IMR-90 (cell line): ENCODE measurements at regions not wholly inside any gene's neighbourhood (a gene's known extent, or its start where the extent isn't known, plus 50 kb on each side); places are given as distances from the start of the nearest gene placed in this dataset.

Source experiments
- ATAC-seq: fragments of 200-7000 bp; cut with Tn5 transposase; 2 replicates; pipeline ENCODE4 v1.9.1; 2020; ENCODE audit warnings: low read depth, mild to moderate bottlenecking, moderate library complexity
- BruUV-seq: library from RNA; stranded (reverse); fragments of 400-500 nt; replicated peaks from 2 replicates; lab custom pipeline; 2021; lab: Mats Ljungman, UMichigan
- CTCF ChIA-PET: fragments of 300-600 bp; formaldehyde crosslinking; extraction: SDS; loops from one replicate; lab custom pipeline; 2021; ENCODE audit warnings: antibody characterized with exemption; lab: Yijun Ruan, JAX
- POLR2A ChIA-PET: fragments of 300-600 bp; sonication (Branson Sonifier 250); formaldehyde crosslinking; loops from one replicate; lab custom pipeline; 2022; ENCODE audit warnings: antibody characterized with exemption; ENCODE audit not compliant: unreplicated experiment; lab: Charles Lee
- DNase-seq: peaks from one replicate; pipeline ENCODE4 v3.0.0; 2013
- H2AFZ ChIP-seq: replicated peaks from 2 replicates; pipeline ENCODE3; 2013; ENCODE audit warnings: low read length, mild to moderate bottlenecking; ENCODE audit not compliant: poor library complexity
- H2AK5ac ChIP-seq: 2 replicates; pipeline ENCODE4 v1.6.1; 2013; ENCODE audit warnings: low read depth, low read length, inconsistent platforms
- H2AK9ac ChIP-seq: replicated peaks from 2 replicates; pipeline ENCODE3; 2013; ENCODE audit warnings: mild to moderate bottlenecking, low read depth, low read length, moderate library complexity; ENCODE audit not compliant: poor library complexity
- H2BK120ac ChIP-seq: 2 replicates; pipeline ENCODE4 v1.6.1; 2013; ENCODE audit warnings: low read depth, low read length, inconsistent platforms
- H2BK15ac ChIP-seq: 3 replicates; pipeline ENCODE4 v1.6.1; 2013; ENCODE audit warnings: low read depth, low read length, inconsistent platforms
- H2BK20ac ChIP-seq: 2 replicates; pipeline ENCODE4 v1.6.1; 2013; ENCODE audit warnings: low read depth, mild to moderate bottlenecking, inconsistent platforms, low read length, moderate library complexity
- H2BK5ac ChIP-seq: 2 replicates; pipeline ENCODE4 v1.6.1; 2013; ENCODE audit warnings: mild to moderate bottlenecking, low read depth, low read length, inconsistent platforms; ENCODE audit not compliant: poor library complexity, severe bottlenecking
- H3K14ac ChIP-seq: replicated peaks from 2 replicates; pipeline ENCODE4 v1.6.1; 2013; ENCODE audit warnings: low read depth, low read length, inconsistent platforms
- H3K18ac ChIP-seq: 2 replicates; pipeline ENCODE4 v1.6.1; 2013; ENCODE audit warnings: low read depth, low read length, control low read depth
- H3K23ac ChIP-seq: 2 replicates; pipeline ENCODE4 v1.6.1; 2013; ENCODE audit warnings: low read depth, low read length, inconsistent platforms
- H3K27ac ChIP-seq: 2 replicates; pipeline ENCODE4 v1.5.1; 2013; ENCODE audit warnings: mild to moderate bottlenecking, control low read depth, low read length; ENCODE audit not compliant: insufficient read depth
- H3K27me3 ChIP-seq: 2 replicates; pipeline ENCODE4 v1.6.1; 2013; ENCODE audit warnings: low read length; ENCODE audit not compliant: control insufficient read depth, insufficient read depth
- H3K36me3 ChIP-seq: 2 replicates; pipeline ENCODE4 v1.6.1; 2013; ENCODE audit warnings: low read length, mixed read lengths; ENCODE audit not compliant: control insufficient read depth, insufficient read depth
- H3K4ac ChIP-seq: 2 replicates; pipeline ENCODE4 v1.6.1; 2013; ENCODE audit warnings: low read depth, low read length, inconsistent platforms
- H3K4me1 ChIP-seq: 2 replicates; pipeline ENCODE4 v1.6.1; 2013; ENCODE audit warnings: low read length, mixed read lengths; ENCODE audit not compliant: control insufficient read depth, insufficient read depth
- H3K4me2 ChIP-seq: 2 replicates; pipeline ENCODE4 v1.6.1; 2013; ENCODE audit warnings: low read depth, mild to moderate bottlenecking, control low read depth, low read length, moderate library complexity
- H3K4me3 ChIP-seq: 2 replicates; pipeline ENCODE4 v1.5.1; 2013; ENCODE audit warnings: low read depth, mild to moderate bottlenecking, control low read depth, low read length, moderate library complexity; ENCODE audit not compliant: insufficient read depth
- H3K56ac ChIP-seq: 2 replicates; pipeline ENCODE4 v1.6.1; 2013; ENCODE audit warnings: low read length, inconsistent platforms; ENCODE audit not compliant: insufficient read depth; ENCODE audit errors: extremely low read depth
- H3K79me1 ChIP-seq, 2 experiments: 2 replicates each; pipeline ENCODE4 v1.6.1; 2013; ENCODE audit warnings: low read length in 2 of 2, inconsistent platforms in 1 of 2, low read depth in 1 of 2
- H3K9ac ChIP-seq: 2 replicates; pipeline ENCODE4 v1.6.1; 2013; ENCODE audit warnings: low read depth, low read length, control low read depth
- H3K9me1 ChIP-seq: 2 replicates; pipeline ENCODE4 v1.6.1; 2013; ENCODE audit warnings: low read length, inconsistent platforms; ENCODE audit not compliant: insufficient read depth
- H3K9me3 ChIP-seq: 2 replicates; pipeline ENCODE4 v1.6.1; 2013; ENCODE audit warnings: low read length; ENCODE audit not compliant: control insufficient read depth, insufficient read depth
- H4K20me1 ChIP-seq: 2 replicates; pipeline ENCODE4 v1.6.1; 2013; ENCODE audit warnings: low read length, inconsistent platforms; ENCODE audit not compliant: insufficient read depth
- H4K5ac ChIP-seq: 2 replicates; pipeline ENCODE4 v1.6.1; 2013; ENCODE audit warnings: mild to moderate bottlenecking, low read depth, low read length, control low read depth
- H4K8ac ChIP-seq, 2 experiments: 2 replicates each; pipeline ENCODE4 v1.6.1; 2013; ENCODE audit warnings: low read depth in 2 of 2, low read length in 2 of 2, control low read depth in 1 of 2, inconsistent platforms in 1 of 2
- H4K91ac ChIP-seq: 2 replicates; pipeline ENCODE4 v1.6.1; 2013; ENCODE audit warnings: low read depth, low read length, inconsistent platforms; ENCODE audit not compliant: insufficient read depth
- BHLHE40 ChIP-seq: fragments of 150-350 bp; IDR thresholded peaks from 2 replicates; pipeline ENCODE4 v1.6.1; 2016; ENCODE audit warnings: mild to moderate bottlenecking, low read depth, low read length
- CHD1 ChIP-seq: IDR thresholded peaks from 2 replicates; pipeline ENCODE4 v1.6.1; 2012; ENCODE audit warnings: low read depth, low read length, improper control_type of control experiment
- MAZ ChIP-seq: IDR thresholded peaks from 2 replicates; pipeline ENCODE4 v1.6.1; 2012; ENCODE audit warnings: low read depth, mild to moderate bottlenecking, low read length, improper control_type of control experiment, moderate library complexity, borderline replicate concordance
- POLR2A ChIP-seq: IDR thresholded peaks from 2 replicates; pipeline ENCODE4 v1.6.1; 2012; ENCODE audit warnings: mild to moderate bottlenecking, low read depth, low read length
- RAD21 ChIP-seq: IDR thresholded peaks from 2 replicates; pipeline ENCODE4 v1.6.1; 2012; ENCODE audit warnings: low read length, improper control_type of control experiment
- RCOR1 ChIP-seq: IDR thresholded peaks from 2 replicates; pipeline ENCODE4 v1.6.1; 2012; ENCODE audit warnings: mild to moderate bottlenecking, low read length, improper control_type of control experiment; ENCODE audit not compliant: insufficient replicate concordance
- RFX5 ChIP-seq: IDR thresholded peaks from 2 replicates; pipeline ENCODE4 v1.8.0; 2012; ENCODE audit warnings: low read depth, mild to moderate bottlenecking, low read length, moderate library complexity
- WGBS, 2 experiments: methylation state at CpG; one replicate each; pipeline versions ENCODE4 v1.1.5 to v1.1.7; 2013; ENCODE audit warnings: missing lambda C conversion rate in 2 of 2; ENCODE audit not compliant: insufficient read length in 1 of 2; ENCODE audit errors: extremely low coverage in 2 of 2; 5-methylcytosine and 5-hydroxymethylcytosine counted together
- dilution Hi-C: fragments of 300-500 bp; cut with HindIII; formaldehyde crosslinking; loops from one replicate; pipeline ENCODE4 v1.14.3; 2018; ENCODE audit warnings: low sequenced_read_pairs; ENCODE audit not compliant: unreplicated experiment
- in situ Hi-C: fragments of 300-500 bp; cut with MboI; formaldehyde crosslinking; loops from 3 replicates; pipeline ENCODE4 v1.14.3; 2019; ENCODE audit warnings: low sequenced_read_pairs, inconsistent platforms, mixed read lengths
- intact Hi-C: fragments of 100-400 bp; cut with micrococcal nuclease; formaldehyde crosslinking; loops from 2 replicates; pipeline ENCODE4 v1.10.0; 2022

DNA sequence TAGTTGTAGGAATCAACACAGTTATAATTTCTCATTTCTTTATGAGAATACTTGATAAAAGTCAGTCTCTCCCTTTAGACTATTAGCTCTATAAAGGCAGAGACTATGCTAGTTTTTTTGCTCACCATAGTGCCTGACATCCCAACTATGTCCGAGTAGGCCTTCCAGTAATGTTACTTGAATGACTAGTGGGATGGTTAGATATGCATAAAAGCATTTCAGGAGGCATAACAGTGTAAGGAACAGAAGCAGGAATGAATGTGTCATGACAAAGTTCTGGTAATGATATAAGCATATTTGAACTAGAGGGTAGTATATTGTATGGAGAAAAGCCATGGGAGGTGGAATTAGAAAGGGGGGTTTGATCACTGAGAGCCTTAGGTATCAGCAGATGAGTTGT is 77.4 kb upstream of the C5orf46 start:
- POLR2A ChIA-PET: no interaction called here
- H2BK20ac ChIP-seq: no peak overlapping the region
- CTCF ChIA-PET: no interaction called here
- H3K36me3 ChIP-seq: no peaks in the 10 kb centered on the region
- no peak overlapping the region for H3K9ac ChIP-seq
- DNase-seq (no peak), ATAC-seq (no peak)
- no peak overlapping the region for H4K8ac ChIP-seq
- no peak for TF ChIP-seq RAD21
- TF ChIP-seq BHLHE40: no peak
- TF ChIP-seq CHD1: no peak
- no peak for TF ChIP-seq RCOR1
- TF ChIP-seq POLR2A: no peak
- no peak for TF ChIP-seq MAZ
- no peak for TF ChIP-seq RFX5
- no CpG with 5 or more reads among the region's 1 CpG for WGBS, 2 experiments
- no peak overlapping the region for H3K4ac ChIP-seq
- H3K9me1 ChIP-seq: no peaks in the 10 kb centered on the region
- H3K18ac ChIP-seq: no peak overlapping the region
- H3K4me2 ChIP-seq: no peak overlapping the region
- H4K20me1 ChIP-seq: no peaks in the 10 kb centered on the region
- in situ Hi-C loops: no loop called here
- no peak overlapping the region for H3K27ac ChIP-seq
- intact Hi-C loops: no loop called here
- no peak overlapping the region for H3K4me3 ChIP-seq
- no peak overlapping the region for H2AK9ac ChIP-seq
- no peak overlapping the region for H4K5ac ChIP-seq
- no peaks in the 10 kb centered on the region for H3K4me1 ChIP-seq
- no peak overlapping the region for H2BK120ac ChIP-seq
- dilution Hi-C loops: no loop called here
- no peak overlapping the region for H2AFZ ChIP-seq
- no TSS peak for BruUV-seq
- H2BK15ac ChIP-seq: no peak overlapping the region
- H3K56ac ChIP-seq: no peak overlapping the region
- no peak overlapping the region for H2BK5ac ChIP-seq
- no peaks in the 10 kb centered on the region for H3K79me1 ChIP-seq
- no peaks in the 10 kb centered on the region for H3K27me3 ChIP-seq
- H2AK5ac ChIP-seq: no peak overlapping the region
- H3K23ac ChIP-seq: no peak overlapping the region
- H4K91ac ChIP-seq: no peak overlapping the region
- no peak overlapping the region for H3K14ac ChIP-seq
- no peaks in the 10 kb centered on the region for H3K9me3 ChIP-seq
